HepG2 (cell line): ENCODE measurements at regions not wholly inside any gene's neighbourhood (a gene's known extent, or its start where the extent isn't known, plus 50 kb on each side); places are given as distances from the start of the nearest gene placed in this dataset.

Experiments
- CTCF ChIP-seq: sonication (generic); formaldehyde crosslinking; IDR thresholded peaks from 2 replicates; pipeline ENCODE4 v1.5.0; 2020; ENCODE audit warnings: mild to moderate bottlenecking, missing genetic modification reagents, moderate library complexity
- FOSL1 ChIP-seq: sonication (generic); formaldehyde crosslinking; IDR thresholded peaks from 2 replicates; pipeline ENCODE4 v1.9.0; 2021; ENCODE audit warnings: missing genetic modification reagents, borderline replicate concordance
- FOXP1 ChIP-seq, 2 experiments: fragments of 450-650 bp in 1 of 2; IDR thresholded peaks; 2 replicates each; pipeline ENCODE4 v1.6.1; 2017 to 2018; ENCODE audit warnings: antibody characterized with exemption in 1 of 2
- JUND ChIP-seq: sonication (generic); formaldehyde crosslinking; IDR thresholded peaks from 2 replicates; pipeline ENCODE4 v1.8.0; 2022; ENCODE audit warnings: mild to moderate bottlenecking, missing genetic modification reagents
- MYC ChIP-seq: sonication (generic); formaldehyde crosslinking; IDR thresholded peaks from 2 replicates; pipeline ENCODE4 v1.9.0; 2021; ENCODE audit warnings: missing genetic modification reagents, borderline replicate concordance
- PHF5A ChIP-seq: IDR thresholded peaks from one replicate; pipeline ENCODE4 v1.6.1; 2018; ENCODE audit warnings: low read depth, missing genetic modification reagents; ENCODE audit not compliant: unreplicated experiment
- PRDM4 ChIP-seq: sonication (generic); formaldehyde crosslinking; IDR thresholded peaks from 2 replicates; pipeline ENCODE4 v1.9.0; 2021; ENCODE audit warnings: missing genetic modification reagents, borderline replicate concordance
- RNF219 ChIP-seq: sonication (generic); formaldehyde crosslinking; IDR thresholded peaks from 2 replicates; pipeline ENCODE4 v1.5.0; 2020; ENCODE audit warnings: mild to moderate bottlenecking, missing genetic modification reagents
- STAT6 ChIP-seq: sonication (generic); formaldehyde crosslinking; IDR thresholded peaks from 2 replicates; pipeline ENCODE4 v1.4.0; 2020; ENCODE audit warnings: missing genetic modification reagents, mild to moderate bottlenecking, borderline replicate concordance
- YY1 ChIP-seq: IDR thresholded peaks from 2 replicates; pipeline ENCODE4 v1.6.1; 2011; ENCODE audit warnings: low read length, low read depth, moderate library complexity, mild to moderate bottlenecking; ENCODE audit not compliant: insufficient read depth, insufficient replicate concordance
- ZBTB21 ChIP-seq: sonication (generic); formaldehyde crosslinking; IDR thresholded peaks from 2 replicates; pipeline ENCODE4 v1.4.0; 2020; ENCODE audit warnings: missing genetic modification reagents
- ZBTB7B ChIP-seq: sonication (generic); formaldehyde crosslinking; IDR thresholded peaks from 2 replicates; pipeline ENCODE4 v1.4.0; 2020; ENCODE audit warnings: missing genetic modification reagents
- ZNF33B ChIP-seq: sonication (generic); formaldehyde crosslinking; IDR thresholded peaks from 2 replicates; pipeline ENCODE4 v1.5.1; 2020; ENCODE audit warnings: mild to moderate bottlenecking, missing genetic modification reagents
- ZNF776 ChIP-seq: sonication (generic); formaldehyde crosslinking; IDR thresholded peaks from 2 replicates; pipeline ENCODE4 v1.4.0; 2020; ENCODE audit warnings: mild to moderate bottlenecking, missing genetic modification reagents

- no peak for TF ChIP-seq ZNF776
- no peak for TF ChIP-seq FOXP1 (IDR thresholded peaks at IDR 0.05)
- TF ChIP-seq FOXP1 (CRISPR knock-in tag; IDR thresholded peaks at IDR 0.05): no peak
- no peak for TF ChIP-seq ZNF33B (CRISPR knock-in tag)
- TF ChIP-seq YY1: no peak
- TF ChIP-seq JUND (CRISPR knock-in tag): no peak
- no peak for TF ChIP-seq FOSL1
- TF ChIP-seq MYC (CRISPR knock-in tag): no peak
- TF ChIP-seq STAT6: no peak
- TF ChIP-seq ZBTB7B (CRISPR knock-in tag): no peak
- TF ChIP-seq ZBTB21 (CRISPR knock-in tag): no peak
- TF ChIP-seq PHF5A: no peak
- TF ChIP-seq CTCF (CRISPR knock-in tag): no peak
- no peak for TF ChIP-seq PRDM4 (CRISPR knock-in tag)
- no peak for TF ChIP-seq RNF219
These were observed 145.7 kb upstream of the MYCN start for GRCh38 chr2:15794608-15795134.
